ENCODE measurements at regions not wholly inside any gene's neighbourhood (a gene's known extent, or its start where the extent isn't known, plus 50 kb on each side); places are given as distances from the start of the nearest gene placed in this dataset.

DNA sequence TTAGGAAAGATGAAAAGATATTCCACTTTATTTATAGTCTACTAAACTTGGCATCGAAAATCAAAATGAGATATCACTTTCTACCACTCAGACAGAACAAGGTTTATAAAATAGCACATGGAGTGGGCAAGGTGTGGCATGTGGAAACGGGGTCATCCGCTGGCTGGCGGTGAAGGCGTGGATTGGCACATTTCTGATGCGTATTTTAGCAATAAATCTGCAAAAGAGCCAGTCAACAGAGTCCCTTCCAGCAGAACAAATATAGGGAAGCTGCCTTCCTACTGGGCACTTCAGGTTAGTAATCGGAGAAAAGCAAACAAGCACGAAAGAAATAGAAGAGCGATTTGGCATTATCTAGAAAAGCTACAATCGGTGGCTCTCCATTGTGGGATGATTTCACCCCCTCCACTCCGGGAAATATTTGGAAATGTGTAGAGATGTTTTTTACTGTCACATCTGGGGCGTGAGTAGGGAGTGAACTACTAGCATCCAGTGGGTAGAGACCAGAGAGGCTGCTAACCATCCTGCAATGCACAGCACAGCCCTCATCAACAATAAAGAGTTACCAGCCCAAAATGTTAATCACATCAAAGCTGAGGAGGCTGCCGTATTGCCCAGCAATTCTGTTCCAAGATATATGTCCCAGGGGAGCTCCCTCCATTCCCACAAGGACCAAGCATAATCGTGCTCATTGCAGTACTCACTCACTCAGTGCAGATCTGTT is 116.1 kb upstream of the PEG3 start:
- Histone ChIP-seq H3K4me1 (ENCODE audit: low read depth) (no peaks in the 10 kb centered on the region), H3K4me3 (no peak overlapping the region), H3K36me3 (no peaks in the 10 kb centered on the region), H3K27me3 (no peaks in the 10 kb centered on the region), H3K9me3 (ENCODE audit: low read depth) (no peaks in the 10 kb centered on the region), H3K27ac (no peak overlapping the region)
- TF ChIP-seq, protein P1, sequence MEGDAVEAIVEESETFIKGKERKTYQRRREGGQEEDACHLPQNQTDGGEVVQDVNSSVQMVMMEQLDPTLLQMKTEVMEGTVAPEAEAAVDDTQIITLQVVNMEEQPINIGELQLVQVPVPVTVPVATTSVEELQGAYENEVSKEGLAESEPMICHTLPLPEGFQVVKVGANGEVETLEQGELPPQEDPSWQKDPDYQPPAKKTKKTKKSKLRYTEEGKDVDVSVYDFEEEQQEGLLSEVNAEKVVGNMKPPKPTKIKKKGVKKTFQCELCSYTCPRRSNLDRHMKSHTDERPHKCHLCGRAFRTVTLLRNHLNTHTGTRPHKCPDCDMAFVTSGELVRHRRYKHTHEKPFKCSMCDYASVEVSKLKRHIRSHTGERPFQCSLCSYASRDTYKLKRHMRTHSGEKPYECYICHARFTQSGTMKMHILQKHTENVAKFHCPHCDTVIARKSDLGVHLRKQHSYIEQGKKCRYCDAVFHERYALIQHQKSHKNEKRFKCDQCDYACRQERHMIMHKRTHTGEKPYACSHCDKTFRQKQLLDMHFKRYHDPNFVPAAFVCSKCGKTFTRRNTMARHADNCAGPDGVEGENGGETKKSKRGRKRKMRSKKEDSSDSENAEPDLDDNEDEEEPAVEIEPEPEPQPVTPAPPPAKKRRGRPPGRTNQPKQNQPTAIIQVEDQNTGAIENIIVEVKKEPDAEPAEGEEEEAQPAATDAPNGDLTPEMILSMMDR (IDR thresholded peaks at IDR 0.05; ENCODE audit: low read depth, low read length) = no peak
- no peak for DNase-seq (ENCODE audit: low read depth in 1 of 2, low spot score in 1 of 2)

DNA sequence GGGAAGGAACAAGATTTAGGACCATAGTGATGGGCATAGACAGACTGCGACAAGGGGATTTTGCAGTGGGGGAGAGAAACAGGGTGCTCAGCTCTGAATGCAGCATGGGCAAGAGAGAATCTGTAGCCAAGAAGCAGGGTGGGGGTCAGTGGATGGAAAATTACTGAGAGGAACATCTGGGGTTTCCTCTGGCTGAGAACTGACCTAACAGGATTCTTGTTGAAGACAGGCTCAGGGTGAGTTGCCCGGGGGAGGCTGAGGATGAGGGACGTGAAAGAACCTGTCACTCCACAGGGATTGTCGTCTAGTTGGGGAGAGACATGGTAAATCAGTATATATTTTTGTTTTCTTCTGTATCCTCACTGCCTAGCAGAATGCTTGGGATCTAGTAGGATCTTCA is 118.7 kb upstream of the PEG3 start:
- Histone ChIP-seq H3K27ac (no peak overlapping the region), H3K27me3 (no peaks in the 10 kb centered on the region), H3K4me3 (no peak overlapping the region), H3K9me3 (ENCODE audit: low read depth) (no peaks in the 10 kb centered on the region), H3K4me1 (ENCODE audit: low read depth) (no peaks in the 10 kb centered on the region), H3K36me3 (no peaks in the 10 kb centered on the region)
- DNase-seq (ENCODE audit: low read depth in 1 of 2, low spot score in 1 of 2) = no peak
- TF ChIP-seq, protein P1 (IDR thresholded peaks at IDR 0.05; ENCODE audit: low read depth, low read length) = no peak

DNA sequence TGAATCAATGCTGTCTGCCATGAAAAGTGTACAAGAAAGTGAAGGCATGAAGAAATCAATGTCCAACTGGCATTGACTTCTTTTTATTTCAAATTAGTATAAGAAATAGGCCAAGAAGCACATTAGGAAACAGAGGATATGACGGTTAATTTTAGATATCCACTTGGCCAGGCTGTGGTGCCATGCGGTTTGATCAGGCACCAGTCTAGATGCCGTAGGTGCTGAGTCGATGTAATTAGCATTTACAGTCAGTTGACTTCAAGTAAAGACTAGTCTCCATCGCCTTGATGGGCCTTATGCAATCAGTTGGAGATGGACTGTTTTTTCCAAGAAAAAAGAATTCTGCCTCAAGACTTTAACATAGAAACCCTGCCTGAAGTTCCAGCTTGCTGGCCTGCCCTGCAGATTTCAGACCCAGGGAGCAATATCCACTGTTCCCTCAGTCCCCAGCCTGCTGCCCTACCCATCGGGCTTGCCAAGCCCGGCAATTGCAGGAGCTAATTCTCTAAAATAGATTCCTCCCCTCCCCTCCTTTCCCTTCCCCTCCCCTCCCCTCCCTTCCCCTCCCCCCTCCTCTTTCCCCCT is 120.5 kb upstream of the PEG3 start:
- H3K4me3 ChIP-seq = no peak overlapping the region
- H3K36me3 ChIP-seq = no peaks in the 10 kb centered on the region
- no peak for DNase-seq (ENCODE audit: low read depth in 1 of 2, low spot score in 1 of 2)
- no peaks in the 10 kb centered on the region for H3K27me3 ChIP-seq
- H3K9me3 ChIP-seq (ENCODE audit: low read depth) = no peaks in the 10 kb centered on the region
- no peaks in the 10 kb centered on the region for H3K4me1 ChIP-seq (ENCODE audit: low read depth)
- H3K27ac ChIP-seq = no peak overlapping the region
- TF ChIP-seq, protein P1 (IDR thresholded peaks at IDR 0.05; ENCODE audit: low read depth, low read length) = no peak

DNA sequence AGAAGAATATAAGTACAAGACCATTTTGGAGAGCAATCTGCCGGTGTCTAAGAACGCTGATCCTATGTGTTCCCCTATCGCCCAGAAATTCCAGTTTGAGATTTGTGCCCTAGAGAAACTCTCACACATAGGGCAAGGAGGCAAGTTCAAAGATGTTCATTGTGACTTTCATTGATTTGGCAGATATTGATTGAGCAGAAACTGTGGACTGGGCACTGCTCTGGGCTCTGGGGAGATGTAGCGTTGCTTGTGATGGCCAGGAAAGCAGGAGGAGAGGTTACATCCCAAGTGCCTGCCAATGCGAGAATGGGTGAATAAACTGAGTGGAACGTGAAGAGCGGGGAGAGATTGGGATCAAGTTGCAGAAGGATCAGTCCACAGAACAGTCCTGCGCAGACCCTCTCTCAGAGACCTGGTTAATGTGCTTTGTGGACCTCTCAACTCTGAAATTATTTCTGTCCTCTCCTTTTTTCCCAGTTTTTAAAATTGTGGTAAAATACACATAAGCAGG is 123.9 kb upstream of the PEG3 start:
- H3K4me1 ChIP-seq (ENCODE audit: low read depth) = no peaks in the 10 kb centered on the region
- no peaks in the 10 kb centered on the region for H3K9me3 ChIP-seq (ENCODE audit: low read depth)
- DNase-seq (ENCODE audit: low read depth in 1 of 2, low spot score in 1 of 2) = no peak
- no peaks in the 10 kb centered on the region for H3K36me3 ChIP-seq
- no peaks in the 10 kb centered on the region for H3K27me3 ChIP-seq
- TF ChIP-seq, protein P1 (IDR thresholded peaks at IDR 0.05; ENCODE audit: low read depth, low read length) = no peak
- H3K27ac ChIP-seq = no peak overlapping the region
- H3K4me3 ChIP-seq = no peak overlapping the region

- Histone ChIP-seq H3K4me3 (no peak overlapping the region), H3K36me3 (no peaks in the 10 kb centered on the region), H3K9me3 (ENCODE audit: low read depth) (no peaks in the 10 kb centered on the region), H3K4me1 (ENCODE audit: low read depth) (no peaks in the 10 kb centered on the region), H3K27me3 (no peaks in the 10 kb centered on the region), H3K27ac (no peak overlapping the region)
- TF ChIP-seq, protein P1 (IDR thresholded peaks at IDR 0.05; ENCODE audit: low read depth, low read length) = no peak
- no peak for DNase-seq (ENCODE audit: low read depth in 1 of 2, low spot score in 1 of 2)
These were observed 125.7 kb upstream of the PEG3 start for GRCh38 chr19:56966225-56966696.
